OCI-LY7 (cell line): ENCODE measurements at regions not wholly inside any gene's neighbourhood (a gene's known extent, or its start where the extent isn't known, plus 50 kb on each side); places are given as distances from the start of the nearest gene placed in this dataset.

ENCODE experiments used
- EZH2phosphoT487 ChIP-seq: fragments of 200-600 bp; sonication (generic); IDR thresholded peaks from 2 replicates; pipeline ENCODE4 v1.6.1; 2018; ENCODE audit warnings: low read depth, borderline replicate concordance, mild to moderate bottlenecking, mixed run types, antibody characterized with exemption, low read length, moderate library complexity, mixed read lengths
- TF ChIP-seq, protein P1 (sequence below): fragments of 200-600 bp; sonication (generic); conservative IDR thresholded peaks from 2 replicates; pipeline ENCODE4 v1.5.1; 2014; ENCODE audit warnings: mild to moderate bottlenecking, antibody characterized with exemption, low read length, moderate library complexity, mixed read lengths

- TF ChIP-seq, protein P1, sequence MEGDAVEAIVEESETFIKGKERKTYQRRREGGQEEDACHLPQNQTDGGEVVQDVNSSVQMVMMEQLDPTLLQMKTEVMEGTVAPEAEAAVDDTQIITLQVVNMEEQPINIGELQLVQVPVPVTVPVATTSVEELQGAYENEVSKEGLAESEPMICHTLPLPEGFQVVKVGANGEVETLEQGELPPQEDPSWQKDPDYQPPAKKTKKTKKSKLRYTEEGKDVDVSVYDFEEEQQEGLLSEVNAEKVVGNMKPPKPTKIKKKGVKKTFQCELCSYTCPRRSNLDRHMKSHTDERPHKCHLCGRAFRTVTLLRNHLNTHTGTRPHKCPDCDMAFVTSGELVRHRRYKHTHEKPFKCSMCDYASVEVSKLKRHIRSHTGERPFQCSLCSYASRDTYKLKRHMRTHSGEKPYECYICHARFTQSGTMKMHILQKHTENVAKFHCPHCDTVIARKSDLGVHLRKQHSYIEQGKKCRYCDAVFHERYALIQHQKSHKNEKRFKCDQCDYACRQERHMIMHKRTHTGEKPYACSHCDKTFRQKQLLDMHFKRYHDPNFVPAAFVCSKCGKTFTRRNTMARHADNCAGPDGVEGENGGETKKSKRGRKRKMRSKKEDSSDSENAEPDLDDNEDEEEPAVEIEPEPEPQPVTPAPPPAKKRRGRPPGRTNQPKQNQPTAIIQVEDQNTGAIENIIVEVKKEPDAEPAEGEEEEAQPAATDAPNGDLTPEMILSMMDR, result no peak
- TF ChIP-seq EZH2phosphoT487, result no peak
Observed at GRCh38 chr9:24936117-24936516, 390.4 kb upstream of the IZUMO3 start.
